ENCODE measurements at regions not wholly inside any gene's neighbourhood (a gene's known extent, or its start where the extent isn't known, plus 50 kb on each side); places are given as distances from the start of the nearest gene placed in this dataset.

GRCh38 chr13:76027131-76027530, 391.0 kb downstream of the LMO7 start:
- TF ChIP-seq EZH2 (IDR thresholded peaks at IDR 0.05) (no peak), POLR2AphosphoS5 (IDR thresholded peaks at IDR 0.05; ENCODE audit: borderline replicate concordance, low read depth, low read length) (no peak), FOXP2 (optimal IDR thresholded peaks at IDR 0.05; ENCODE audit: control extremely low read depth, extremely low read length, insufficient read depth) (no peak)
